Panc1 (cell line): ENCODE measurements at regions not wholly inside any gene's neighbourhood (a gene's known extent, or its start where the extent isn't known, plus 50 kb on each side); places are given as distances from the start of the nearest gene placed in this dataset.

ENCODE experiments used
- ATAC-seq: fragments of 200-7000 bp; cut with Tn5 transposase; 2 replicates; pipeline ENCODE4 v1.9.1; 2020; ENCODE audit warnings: mild to moderate bottlenecking, moderate library complexity
- BruUV-seq: library from RNA; stranded (reverse); fragments of 400-500 nt; replicated peaks from 2 replicates; lab custom pipeline; 2021; lab: Mats Ljungman, UMichigan
- CTCF ChIA-PET: fragments of 300-600 bp; sonication (Branson Sonifier 250); formaldehyde crosslinking; loops from one replicate; lab custom pipeline; 2022; ENCODE audit warnings: antibody characterized with exemption; lab: Charles Lee
- POLR2A ChIA-PET: fragments of 300-600 bp; sonication (Branson Sonifier 250); formaldehyde crosslinking; loops from one replicate; lab custom pipeline; 2022; ENCODE audit warnings: antibody characterized with exemption; lab: Charles Lee
- DNase-seq: peaks from one replicate; pipeline ENCODE4 v3.0.0-alpha.2; 2010; ENCODE audit warnings: low read depth, low spot score
- H3K27ac ChIP-seq: 2 replicates; pipeline ENCODE4 v1.5.1; 2011; ENCODE audit warnings: mild to moderate bottlenecking, low read length, inconsistent platforms
- H3K27me3 ChIP-seq: fragments of 200-500 bp; sonication (Bioruptor generic); 2 replicates; pipeline ENCODE4 v1.6.0; 2014; ENCODE audit warnings: low read length, inconsistent platforms; ENCODE audit not compliant: control insufficient read depth, insufficient read depth
- H3K36me3 ChIP-seq: fragments of 200-500 bp; sonication (Bioruptor generic); 2 replicates; pipeline ENCODE4 v1.5.1; 2014; ENCODE audit warnings: inconsistent platforms, mild to moderate bottlenecking, low read length, moderate library complexity; ENCODE audit not compliant: control insufficient read depth, insufficient read depth
- H3K4me1 ChIP-seq: 2 replicates; pipeline ENCODE4 v1.5.1; 2011; ENCODE audit warnings: inconsistent platforms, mild to moderate bottlenecking, low read length, moderate library complexity; ENCODE audit not compliant: control insufficient read depth, insufficient read depth
- H3K4me3 ChIP-seq, 2 experiments: 2 replicates each; pipeline ENCODE4 v1.5.1; 2011 to 2012; ENCODE audit warnings: low read depth in 2 of 2, low read length in 2 of 2, mild to moderate bottlenecking in 2 of 2, inconsistent platforms in 1 of 2, moderate library complexity in 1 of 2
- H3K9me3 ChIP-seq: fragments of 200-500 bp; sonication (Bioruptor generic); 2 replicates; pipeline ENCODE4 v1.5.1; 2014; ENCODE audit warnings: low read depth, mild to moderate bottlenecking, inconsistent platforms, low read length, moderate library complexity; ENCODE audit not compliant: control insufficient read depth, insufficient read depth
- POLR2AphosphoS5 ChIP-seq: IDR thresholded peaks from 2 replicates; pipeline ENCODE4 v1.6.1; 2012; ENCODE audit warnings: mild to moderate bottlenecking, low read depth, low read length, moderate library complexity
- SIN3A ChIP-seq: IDR thresholded peaks from 2 replicates; pipeline ENCODE4 v1.6.1; 2012; ENCODE audit warnings: low read depth, mild to moderate bottlenecking, low read length, moderate library complexity, borderline replicate concordance; ENCODE audit not compliant: insufficient read depth
- TCF7L2 ChIP-seq: IDR thresholded peaks from 2 replicates; pipeline ENCODE4 v1.6.1; 2011; ENCODE audit warnings: mild to moderate bottlenecking, low read depth, low read length, inconsistent platforms
- in situ Hi-C: cut with HindIII; loops from 2 replicates; pipeline ENCODE4 v1.10.0; 2016; ENCODE audit warnings: low sequenced_read_pairs, low pct_unique_long_range_greater_than_20kb
- intact Hi-C: fragments of 100-400 bp; cut with micrococcal nuclease; formaldehyde crosslinking; loops from one replicate; pipeline ENCODE4 v1.10.0; 2022; ENCODE audit not compliant: unreplicated experiment
- TF ChIP-seq, protein P1 (sequence below), 2 experiments: IDR thresholded peaks; 2 replicates each; pipeline ENCODE4 v1.6.1; 2011 to 2012; ENCODE audit warnings: low read depth in 2 of 2, control low read depth in 1 of 2, low read length in 1 of 2, mild to moderate bottlenecking in 1 of 2, moderate library complexity in 1 of 2; ENCODE audit not compliant: insufficient read depth in 1 of 2
- TF ChIP-seq, protein P2 (sequence below): fragments of 450-650 bp; IDR thresholded peaks from 2 replicates; pipeline ENCODE4 v1.5.1; 2017; ENCODE audit warnings: mild to moderate bottlenecking

DNA sequence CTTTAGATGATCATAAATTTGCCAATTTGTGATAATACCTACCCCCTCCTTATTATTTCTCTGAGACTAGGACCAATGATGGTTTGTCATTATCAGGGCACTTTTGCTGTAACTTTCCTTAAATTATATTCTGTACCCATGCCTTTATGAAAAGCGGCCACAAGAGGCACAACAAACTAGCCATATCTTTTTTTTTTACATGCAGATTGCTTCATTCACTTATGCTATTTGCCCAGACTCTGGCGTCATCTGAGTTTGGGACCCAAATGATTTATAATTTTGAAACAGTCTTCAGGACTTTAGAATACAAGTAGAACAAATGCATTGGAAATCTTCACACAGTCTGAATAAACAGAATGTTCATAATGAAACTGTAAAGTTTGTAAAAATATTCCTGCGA, 408.1 kb downstream of the MAT2B start:
- H3K4me3 ChIP-seq, result no peak overlapping the region
- intact Hi-C loops (no loop called here), in situ Hi-C loops (no loop called here)
- ATAC-seq (no peak), DNase-seq (no peak)
- H3K4me1 ChIP-seq, result no peaks in the 10 kb centered on the region
- H3K36me3 ChIP-seq, result no peaks in the 10 kb centered on the region
- TF ChIP-seq, protein P1, sequence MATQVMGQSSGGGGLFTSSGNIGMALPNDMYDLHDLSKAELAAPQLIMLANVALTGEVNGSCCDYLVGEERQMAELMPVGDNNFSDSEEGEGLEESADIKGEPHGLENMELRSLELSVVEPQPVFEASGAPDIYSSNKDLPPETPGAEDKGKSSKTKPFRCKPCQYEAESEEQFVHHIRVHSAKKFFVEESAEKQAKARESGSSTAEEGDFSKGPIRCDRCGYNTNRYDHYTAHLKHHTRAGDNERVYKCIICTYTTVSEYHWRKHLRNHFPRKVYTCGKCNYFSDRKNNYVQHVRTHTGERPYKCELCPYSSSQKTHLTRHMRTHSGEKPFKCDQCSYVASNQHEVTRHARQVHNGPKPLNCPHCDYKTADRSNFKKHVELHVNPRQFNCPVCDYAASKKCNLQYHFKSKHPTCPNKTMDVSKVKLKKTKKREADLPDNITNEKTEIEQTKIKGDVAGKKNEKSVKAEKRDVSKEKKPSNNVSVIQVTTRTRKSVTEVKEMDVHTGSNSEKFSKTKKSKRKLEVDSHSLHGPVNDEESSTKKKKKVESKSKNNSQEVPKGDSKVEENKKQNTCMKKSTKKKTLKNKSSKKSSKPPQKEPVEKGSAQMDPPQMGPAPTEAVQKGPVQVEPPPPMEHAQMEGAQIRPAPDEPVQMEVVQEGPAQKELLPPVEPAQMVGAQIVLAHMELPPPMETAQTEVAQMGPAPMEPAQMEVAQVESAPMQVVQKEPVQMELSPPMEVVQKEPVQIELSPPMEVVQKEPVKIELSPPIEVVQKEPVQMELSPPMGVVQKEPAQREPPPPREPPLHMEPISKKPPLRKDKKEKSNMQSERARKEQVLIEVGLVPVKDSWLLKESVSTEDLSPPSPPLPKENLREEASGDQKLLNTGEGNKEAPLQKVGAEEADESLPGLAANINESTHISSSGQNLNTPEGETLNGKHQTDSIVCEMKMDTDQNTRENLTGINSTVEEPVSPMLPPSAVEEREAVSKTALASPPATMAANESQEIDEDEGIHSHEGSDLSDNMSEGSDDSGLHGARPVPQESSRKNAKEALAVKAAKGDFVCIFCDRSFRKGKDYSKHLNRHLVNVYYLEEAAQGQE (IDR thresholded peaks at IDR 0.05; ENCODE audit: insufficient read depth in 1 of 2, low read depth in 2 of 2, low read length in 1 of 2), result no peak
- TF ChIP-seq SIN3A (no peak), POLR2AphosphoS5 (no peak), TCF7L2 (no peak)
- TF ChIP-seq, protein P2, sequence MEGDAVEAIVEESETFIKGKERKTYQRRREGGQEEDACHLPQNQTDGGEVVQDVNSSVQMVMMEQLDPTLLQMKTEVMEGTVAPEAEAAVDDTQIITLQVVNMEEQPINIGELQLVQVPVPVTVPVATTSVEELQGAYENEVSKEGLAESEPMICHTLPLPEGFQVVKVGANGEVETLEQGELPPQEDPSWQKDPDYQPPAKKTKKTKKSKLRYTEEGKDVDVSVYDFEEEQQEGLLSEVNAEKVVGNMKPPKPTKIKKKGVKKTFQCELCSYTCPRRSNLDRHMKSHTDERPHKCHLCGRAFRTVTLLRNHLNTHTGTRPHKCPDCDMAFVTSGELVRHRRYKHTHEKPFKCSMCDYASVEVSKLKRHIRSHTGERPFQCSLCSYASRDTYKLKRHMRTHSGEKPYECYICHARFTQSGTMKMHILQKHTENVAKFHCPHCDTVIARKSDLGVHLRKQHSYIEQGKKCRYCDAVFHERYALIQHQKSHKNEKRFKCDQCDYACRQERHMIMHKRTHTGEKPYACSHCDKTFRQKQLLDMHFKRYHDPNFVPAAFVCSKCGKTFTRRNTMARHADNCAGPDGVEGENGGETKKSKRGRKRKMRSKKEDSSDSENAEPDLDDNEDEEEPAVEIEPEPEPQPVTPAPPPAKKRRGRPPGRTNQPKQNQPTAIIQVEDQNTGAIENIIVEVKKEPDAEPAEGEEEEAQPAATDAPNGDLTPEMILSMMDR, result no peak; the same call in 1 of the 2 replicates
- POLR2A ChIA-PET, result no interaction called here
- CTCF ChIA-PET, result no interaction called here
- H3K27ac ChIP-seq, result no peak overlapping the region
- BruUV-seq, result no TSS peak
- H3K27me3 ChIP-seq, result no peaks in the 10 kb centered on the region
- H3K9me3 ChIP-seq, result no peaks in the 10 kb centered on the region

DNA sequence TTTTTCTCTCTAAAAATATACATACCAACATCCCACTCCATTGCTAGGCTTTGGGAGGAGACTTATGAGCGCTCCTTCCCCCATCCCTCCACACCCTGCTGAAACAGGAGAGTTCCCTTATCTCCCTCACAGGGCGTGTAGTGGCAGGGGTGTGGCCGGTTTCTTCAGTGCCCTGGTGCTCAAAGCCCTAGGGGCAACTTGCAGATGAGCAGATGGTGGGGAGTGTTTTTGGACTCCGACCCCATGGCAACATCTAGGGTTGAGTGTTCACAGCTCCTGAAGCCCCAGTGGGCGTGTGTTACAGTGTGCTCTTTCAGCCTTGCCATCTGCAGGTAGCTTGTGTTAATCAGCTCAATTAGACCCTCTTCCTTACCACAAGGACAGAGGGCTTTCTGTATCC, 409.5 kb downstream of the MAT2B start:
- ChIA-PET POLR2A (no interaction called here), CTCF (no interaction called here)
- H3K4me1 ChIP-seq, result no peaks in the 10 kb centered on the region
- H3K27ac ChIP-seq, result no peak overlapping the region
- BruUV-seq, result no TSS peak
- intact Hi-C loops (no loop called here), in situ Hi-C loops (no loop called here)
- H3K27me3 ChIP-seq, result no peaks in the 10 kb centered on the region
- no peak for ATAC-seq
- no peak for DNase-seq
- H3K4me3 ChIP-seq, result no peak overlapping the region
- no peak for TF ChIP-seq POLR2AphosphoS5
- TF ChIP-seq SIN3A, result no peak
- TF ChIP-seq, protein P2, result no peak
- TF ChIP-seq, protein P1 (IDR thresholded peaks at IDR 0.05; ENCODE audit: insufficient read depth in 1 of 2, low read depth in 2 of 2, low read length in 1 of 2), result no peak
- no peaks in the 10 kb centered on the region for H3K36me3 ChIP-seq
- no peaks in the 10 kb centered on the region for H3K9me3 ChIP-seq
